ENCODE measurements at regions not wholly inside any gene's neighbourhood (a gene's known extent, or its start where the extent isn't known, plus 50 kb on each side); places are given as distances from the start of the nearest gene placed in this dataset.

DNA sequence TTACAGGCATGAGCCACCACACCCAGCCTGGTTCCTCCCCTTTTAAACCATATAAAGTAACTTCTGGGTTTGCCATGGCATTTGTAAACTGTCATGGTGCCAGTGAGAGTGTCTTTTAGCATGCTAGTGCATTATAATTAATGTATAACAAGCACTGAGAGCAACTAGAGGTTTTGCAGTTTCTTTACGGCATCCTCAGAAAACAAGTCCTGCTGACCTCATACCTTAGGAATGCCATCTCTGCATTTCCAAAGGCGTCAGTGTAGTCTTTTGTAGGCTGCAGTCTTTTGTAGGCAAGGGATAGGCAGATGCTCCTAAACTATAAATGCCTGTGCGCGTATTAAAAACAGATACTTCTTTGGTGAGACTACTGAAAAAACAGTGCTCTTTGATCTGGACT lies 75.0 kb upstream of the EZR start:
- TF ChIP-seq, protein P1, sequence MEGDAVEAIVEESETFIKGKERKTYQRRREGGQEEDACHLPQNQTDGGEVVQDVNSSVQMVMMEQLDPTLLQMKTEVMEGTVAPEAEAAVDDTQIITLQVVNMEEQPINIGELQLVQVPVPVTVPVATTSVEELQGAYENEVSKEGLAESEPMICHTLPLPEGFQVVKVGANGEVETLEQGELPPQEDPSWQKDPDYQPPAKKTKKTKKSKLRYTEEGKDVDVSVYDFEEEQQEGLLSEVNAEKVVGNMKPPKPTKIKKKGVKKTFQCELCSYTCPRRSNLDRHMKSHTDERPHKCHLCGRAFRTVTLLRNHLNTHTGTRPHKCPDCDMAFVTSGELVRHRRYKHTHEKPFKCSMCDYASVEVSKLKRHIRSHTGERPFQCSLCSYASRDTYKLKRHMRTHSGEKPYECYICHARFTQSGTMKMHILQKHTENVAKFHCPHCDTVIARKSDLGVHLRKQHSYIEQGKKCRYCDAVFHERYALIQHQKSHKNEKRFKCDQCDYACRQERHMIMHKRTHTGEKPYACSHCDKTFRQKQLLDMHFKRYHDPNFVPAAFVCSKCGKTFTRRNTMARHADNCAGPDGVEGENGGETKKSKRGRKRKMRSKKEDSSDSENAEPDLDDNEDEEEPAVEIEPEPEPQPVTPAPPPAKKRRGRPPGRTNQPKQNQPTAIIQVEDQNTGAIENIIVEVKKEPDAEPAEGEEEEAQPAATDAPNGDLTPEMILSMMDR (IDR thresholded peaks at IDR 0.05) = no peak
- no peak for TF ChIP-seq EZH2phosphoT487 (IDR thresholded peaks at IDR 0.05)
